ENCODE measurements at regions not wholly inside any gene's neighbourhood (a gene's known extent, or its start where the extent isn't known, plus 50 kb on each side); places are given as distances from the start of the nearest gene placed in this dataset.

GRCh38 chr2:219911541-219911940 lies 284.1 kb downstream of the SLC4A3 start:
- 77 to 86% methylated on average over 4 of the region's 4 CpGs for WGBS, 2 donors (ENCODE audit: low coverage in 1 of 2)
- in situ Hi-C loops (cut with MboI; ENCODE audit: low pct_ligation_motif_present in 1 of 4, low pct_unique_long_range_greater_than_20kb in 1 of 4, low sequenced_read_pairs in 3 of 4): no loop called here
- DNase-seq: no peak
- Histone ChIP-seq H3K27ac (no peak overlapping the region), H3K9me3 (no peaks in the 10 kb centered on the region), H3K4me3 (no peak overlapping the region), H3K27me3 (no peaks in the 10 kb centered on the region), H3K36me3 (no peaks in the 10 kb centered on the region), H3K4me1 (no peaks in the 10 kb centered on the region)
- intact Hi-C loops (cut with DNase I; ENCODE audit: low total_unique reads): no loop called here
- TF ChIP-seq POLR2AphosphoS5 (IDR thresholded peaks at IDR 0.05) (no peak), POLR2A (IDR thresholded peaks at IDR 0.05) (no peak), CTCF (IDR thresholded peaks at IDR 0.05) (no peak), EP300 (IDR thresholded peaks at IDR 0.05; ENCODE audit: low read depth) (no peak)

GRCh38 chr2:219912491-219912921 lies 285.1 kb downstream of the SLC4A3 start:
- H3K4me1 ChIP-seq: no peaks in the 10 kb centered on the region
- DNase-seq: no peak
- no peaks in the 10 kb centered on the region for H3K9me3 ChIP-seq
- intact Hi-C loops (cut with DNase I; ENCODE audit: low total_unique reads) (no loop called here), in situ Hi-C loops (cut with MboI; ENCODE audit: low pct_ligation_motif_present in 1 of 4, low pct_unique_long_range_greater_than_20kb in 1 of 4, low sequenced_read_pairs in 3 of 4) (no loop called here)
- no peak for TF ChIP-seq POLR2A (IDR thresholded peaks at IDR 0.05)
- no peak for TF ChIP-seq POLR2AphosphoS5 (IDR thresholded peaks at IDR 0.05)
- peak in 1 of 5 experiments; percentile 9 for TF ChIP-seq CTCF (IDR thresholded peaks at IDR 0.05)
- TF ChIP-seq EP300 (IDR thresholded peaks at IDR 0.05; ENCODE audit: low read depth): no peak
- WGBS, 2 donors (ENCODE audit: low coverage in 1 of 2): 36 to 45% methylated on average over 2 to 7 of the region's 7 CpGs
- H3K27me3 ChIP-seq: no peaks in the 10 kb centered on the region
- H3K36me3 ChIP-seq: no peaks in the 10 kb centered on the region
- peak overlapping the region in 1 of 4 donors; percentile 2 for H3K27ac ChIP-seq
- no peak overlapping the region for H3K4me3 ChIP-seq

GRCh38 chr2:219914577-219914976 lies 287.1 kb downstream of the SLC4A3 start:
- Histone ChIP-seq H3K4me3 (no peak overlapping the region), H3K27ac (no peak overlapping the region), H3K4me1 (no peaks in the 10 kb centered on the region), H3K27me3 (no peaks in the 10 kb centered on the region), H3K9me3 (no peaks in the 10 kb centered on the region), H3K36me3 (no peaks in the 10 kb centered on the region)
- no peak for TF ChIP-seq CTCF (IDR thresholded peaks at IDR 0.05)
- no peak for TF ChIP-seq EP300 (IDR thresholded peaks at IDR 0.05; ENCODE audit: low read depth)
- no peak for TF ChIP-seq POLR2A (IDR thresholded peaks at IDR 0.05)
- TF ChIP-seq POLR2AphosphoS5 (IDR thresholded peaks at IDR 0.05): no peak
- DNase-seq: no peak
- intact Hi-C loops (cut with DNase I; ENCODE audit: low total_unique reads) (no loop called here), in situ Hi-C loops (cut with MboI; ENCODE audit: low pct_ligation_motif_present in 1 of 4, low pct_unique_long_range_greater_than_20kb in 1 of 4, low sequenced_read_pairs in 3 of 4) (no loop called here)
- WGBS, 2 donors (ENCODE audit: low coverage in 1 of 2): 81% methylated on average over 5 of the region's 5 CpGs; no CpG with 5 or more reads in 1 of the 2 donors

GRCh38 chr2:219916281-219916680 lies 288.9 kb downstream of the SLC4A3 start:
- WGBS, 2 donors (ENCODE audit: low coverage in 1 of 2): 93 to 100% methylated on average over 2 to 6 of the region's 6 CpGs
- intact Hi-C loops (cut with DNase I; ENCODE audit: low total_unique reads): no loop called here
- in situ Hi-C loops (cut with MboI; ENCODE audit: low pct_ligation_motif_present in 1 of 4, low pct_unique_long_range_greater_than_20kb in 1 of 4, low sequenced_read_pairs in 3 of 4): no loop called here

More at GRCh38 chr2:219916281-219916680, 288.9 kb downstream of the SLC4A3 start:
- H3K36me3 ChIP-seq: no peaks in the 10 kb centered on the region
- no peaks in the 10 kb centered on the region for H3K9me3 ChIP-seq
- no peaks in the 10 kb centered on the region for H3K27me3 ChIP-seq
- no peak overlapping the region for H3K27ac ChIP-seq
- TF ChIP-seq POLR2AphosphoS5 (IDR thresholded peaks at IDR 0.05): no peak
- no peak for TF ChIP-seq EP300 (IDR thresholded peaks at IDR 0.05; ENCODE audit: low read depth)
- no peak for TF ChIP-seq CTCF (IDR thresholded peaks at IDR 0.05)
- no peak for TF ChIP-seq POLR2A (IDR thresholded peaks at IDR 0.05)
- H3K4me1 ChIP-seq: no peaks in the 10 kb centered on the region
- H3K4me3 ChIP-seq: no peak overlapping the region
- DNase-seq: no peak

All from transverse colon (tissue), 4 donors.